Midbrain (tissue), 1 donor: ENCODE measurements at regions not wholly inside any gene's neighbourhood (a gene's known extent, or its start where the extent isn't known, plus 50 kb on each side); places are given as distances from the start of the nearest gene placed in this dataset.

ENCODE experiments used
- DNase-seq: peaks from one replicate; lab custom pipeline; 2025; lab: John Stamatoyannopoulos, UW

DNA sequence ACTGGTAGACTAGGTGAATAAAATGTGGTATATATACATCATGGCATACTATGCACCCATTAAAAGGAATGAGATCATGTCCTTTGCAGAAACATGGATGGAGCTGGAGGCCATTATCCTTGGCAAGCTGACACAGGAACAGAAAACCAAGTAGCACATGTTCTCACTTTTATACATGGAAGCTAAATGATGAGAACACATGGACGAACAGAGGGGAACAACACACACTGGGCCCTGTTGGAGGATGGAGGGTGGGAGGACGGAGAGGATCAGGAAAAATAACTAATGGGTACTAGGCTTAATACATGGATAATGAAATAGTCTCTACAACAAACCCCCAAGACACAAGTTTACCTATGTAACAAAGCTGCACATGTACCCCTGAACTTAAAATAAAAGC lies 780.0 kb downstream of the DACH1 start:
- no peak for DNase-seq

DNA sequence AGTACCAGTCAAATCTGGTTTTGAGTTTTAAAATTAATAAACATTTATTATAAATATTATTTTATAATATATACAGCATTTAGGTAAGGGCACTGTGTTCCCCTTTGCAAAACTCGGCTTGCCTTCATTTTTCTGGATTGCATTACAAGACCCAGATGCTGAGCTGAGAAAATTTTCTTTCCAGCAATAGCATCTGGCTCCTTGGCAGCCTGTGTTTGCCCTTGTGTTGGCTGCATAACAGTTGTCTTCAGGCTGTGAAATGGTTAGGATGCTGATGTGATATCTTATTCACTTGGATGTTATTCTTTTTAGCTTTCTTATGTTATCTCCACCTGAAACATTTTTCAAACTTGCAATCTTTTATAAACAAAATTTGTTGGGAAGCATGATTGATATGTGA lies 784.4 kb downstream of the DACH1 start:
- DNase-seq = no peak

DNA sequence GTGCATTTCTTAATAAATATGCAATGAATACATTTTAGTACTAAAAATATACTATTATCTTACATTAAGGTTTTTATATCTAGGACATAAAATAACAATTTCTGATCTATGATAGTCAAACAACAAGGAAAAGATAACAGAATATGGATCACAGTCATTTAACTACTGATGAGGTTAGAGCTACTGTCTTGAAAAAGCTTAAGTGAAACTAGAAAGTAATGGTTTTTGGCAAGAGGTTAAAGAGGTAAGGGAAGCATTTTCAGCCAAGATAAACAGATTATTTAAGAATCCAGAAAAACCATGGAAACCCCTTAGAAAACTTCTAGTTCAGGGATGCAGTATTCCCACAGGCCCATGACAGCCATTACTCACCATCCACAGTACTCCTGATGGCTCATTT lies 787.4 kb downstream of the DACH1 start:
- no peak for DNase-seq

DNA sequence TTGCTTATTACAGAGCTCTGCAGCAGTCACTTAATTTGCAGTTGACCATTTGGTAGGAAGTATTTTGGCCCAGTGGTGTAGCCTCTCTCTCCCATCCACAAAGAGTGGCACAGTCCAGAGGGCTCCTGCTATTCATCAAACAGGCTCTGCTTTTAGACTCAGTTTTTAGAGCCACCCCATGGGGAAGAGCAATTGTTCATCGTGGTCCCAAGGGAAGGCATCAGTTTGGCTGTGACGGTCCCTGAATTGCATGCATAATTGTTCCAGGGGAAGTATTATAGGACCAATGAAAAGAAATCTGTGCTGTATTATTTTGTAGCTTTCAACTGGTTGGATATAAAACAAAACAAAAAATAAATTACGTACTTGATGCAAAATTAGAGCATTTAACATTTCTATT lies 799.0 kb downstream of the DACH1 start:
- no peak for DNase-seq

DNA sequence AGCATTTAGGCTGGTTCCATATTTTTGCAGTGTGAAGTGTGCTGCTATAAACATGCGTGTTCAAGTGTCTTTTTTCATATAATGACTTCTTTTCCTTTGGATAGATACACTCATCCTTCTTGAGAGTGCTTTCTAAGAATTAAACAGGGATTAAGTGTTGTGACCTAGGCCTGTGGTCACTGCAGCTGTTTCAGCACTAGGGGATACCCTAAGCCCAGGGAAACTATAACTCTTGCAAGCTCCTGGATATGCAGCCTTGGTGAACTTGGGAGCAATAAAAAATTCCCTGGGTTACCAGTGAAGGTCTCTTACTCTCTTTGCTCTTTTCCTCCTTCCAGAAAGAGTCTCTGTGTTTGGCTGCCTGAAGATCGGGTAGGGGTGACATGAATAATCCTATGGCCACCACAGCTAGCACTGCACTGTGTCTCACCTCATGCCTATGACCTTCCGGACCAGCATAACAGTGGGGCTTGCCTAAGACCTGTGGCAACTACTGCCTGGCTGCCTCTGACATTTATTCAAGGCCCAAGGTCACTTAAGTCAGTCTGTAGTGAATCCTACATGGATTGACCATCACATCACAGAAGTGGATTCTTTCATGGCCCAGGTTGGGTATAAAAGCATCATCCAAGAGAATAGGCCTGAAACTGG lies 799.7 kb downstream of the DACH1 start:
- DNase-seq = no peak

- DNase-seq = no peak
Observed at GRCh38 chr13:71056581-71056980, 810.4 kb downstream of the DACH1 start.

DNA sequence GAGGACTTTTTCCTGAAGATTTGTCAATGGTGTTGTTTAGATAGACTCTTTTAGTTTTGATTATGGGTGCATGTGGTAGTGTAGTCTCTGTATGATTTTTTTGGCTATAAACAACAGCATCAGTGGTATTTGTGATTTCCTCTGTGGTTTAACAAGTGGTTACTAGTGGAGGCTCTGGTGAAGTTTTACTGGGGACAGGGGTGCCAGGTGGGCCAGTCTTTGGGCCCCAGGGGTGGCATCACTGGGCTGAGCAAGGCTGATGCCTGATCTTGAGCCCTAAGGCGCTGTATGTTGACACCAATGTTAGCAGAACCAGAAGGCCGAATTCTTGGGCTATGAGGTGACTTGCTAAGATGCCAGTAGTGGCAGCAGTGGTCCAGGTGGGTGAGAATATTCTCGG lies 811.4 kb downstream of the DACH1 start:
- DNase-seq = no peak

DNA sequence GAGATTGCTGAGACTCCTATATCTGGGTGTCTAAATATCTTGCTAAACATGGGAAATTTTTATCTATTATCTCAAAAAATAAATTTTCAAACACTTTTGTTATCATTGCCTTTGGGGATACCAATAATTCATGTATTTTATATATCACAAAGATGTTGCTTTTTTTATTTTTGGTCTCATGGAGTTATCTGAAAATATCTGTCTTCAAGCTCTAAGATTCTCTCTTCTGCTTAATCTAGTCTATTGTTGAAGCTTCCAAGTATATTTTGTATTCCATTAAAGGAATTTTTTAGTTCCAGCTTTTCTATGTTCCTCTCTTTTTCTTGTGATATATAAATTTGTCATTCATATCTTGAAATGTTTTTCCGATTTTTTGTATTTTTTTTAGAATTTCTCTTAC lies 812.0 kb downstream of the DACH1 start:
- no peak for DNase-seq

DNA sequence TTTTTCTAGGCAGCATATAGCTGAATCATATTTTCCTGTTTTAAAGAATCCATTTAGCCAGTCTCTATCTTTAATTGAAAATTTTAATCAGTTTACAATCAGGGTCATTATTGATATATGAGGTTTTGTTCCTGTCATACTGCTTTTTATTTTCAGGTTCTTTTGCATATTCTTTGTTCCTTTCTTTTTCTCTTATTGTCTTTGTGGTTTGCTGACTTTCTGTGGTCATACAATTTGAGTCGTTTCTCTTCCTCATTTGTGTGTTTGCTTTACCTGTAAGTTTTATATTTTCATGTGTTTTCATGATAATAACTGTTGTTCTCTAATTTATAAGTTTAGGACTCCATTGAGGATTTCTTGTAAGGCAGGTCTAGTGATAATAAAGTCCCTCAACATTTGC lies 812.6 kb downstream of the DACH1 start:
- no peak for DNase-seq

DNA sequence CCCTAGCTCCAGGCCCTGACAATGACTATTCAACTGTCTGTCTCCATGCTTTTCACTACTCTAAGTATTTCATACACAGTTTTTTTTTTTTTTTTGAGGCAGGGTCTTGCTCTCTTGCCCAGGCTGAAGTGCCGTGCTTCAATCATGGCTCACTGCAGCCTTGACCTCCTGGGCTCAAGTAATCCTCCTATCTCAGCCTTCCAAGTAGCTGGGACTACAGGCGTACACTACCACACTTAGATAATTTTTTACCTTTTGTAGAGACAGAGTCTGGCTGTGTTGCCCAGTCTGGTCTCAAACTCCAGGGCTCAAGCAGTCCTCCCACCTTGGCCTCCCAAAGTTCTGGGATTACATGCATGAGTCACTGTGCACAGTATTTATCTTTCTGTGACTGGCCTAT lies 815.4 kb downstream of the DACH1 start:
- no peak for DNase-seq

DNA sequence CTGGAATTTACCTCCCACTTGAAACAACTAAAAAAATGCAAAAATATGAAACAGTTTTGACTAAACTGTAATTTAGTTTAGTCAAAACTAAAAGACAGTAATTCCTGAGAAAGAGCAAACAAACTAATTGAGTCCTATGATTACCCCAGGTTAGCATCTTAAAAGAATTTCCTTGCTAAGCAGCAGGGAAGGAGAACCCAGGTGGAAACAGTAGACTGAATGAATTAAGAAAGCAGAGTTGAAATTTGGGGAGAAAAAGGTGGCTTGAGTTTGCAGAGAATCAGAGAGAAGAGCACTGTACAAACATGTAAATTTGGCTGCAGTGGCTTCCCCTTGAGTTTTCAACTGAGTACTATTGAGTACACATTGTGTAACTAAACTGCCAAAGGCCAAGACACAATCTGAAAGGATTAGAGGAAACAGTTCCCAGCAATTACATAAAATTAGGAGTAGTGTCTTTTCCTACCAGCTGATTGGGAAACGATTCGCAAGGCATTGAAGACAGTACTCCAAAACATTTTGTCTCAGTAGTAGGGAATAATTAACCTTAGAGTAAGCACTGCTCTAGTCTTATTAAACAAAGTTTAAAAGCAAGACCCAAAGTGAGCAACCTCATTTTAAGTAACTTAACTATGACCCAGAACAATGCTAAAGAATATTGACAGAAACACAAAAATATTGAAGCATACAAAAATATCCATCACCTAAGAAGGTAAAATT lies 820.5 kb downstream of the DACH1 start:
- no peak for DNase-seq

DNA sequence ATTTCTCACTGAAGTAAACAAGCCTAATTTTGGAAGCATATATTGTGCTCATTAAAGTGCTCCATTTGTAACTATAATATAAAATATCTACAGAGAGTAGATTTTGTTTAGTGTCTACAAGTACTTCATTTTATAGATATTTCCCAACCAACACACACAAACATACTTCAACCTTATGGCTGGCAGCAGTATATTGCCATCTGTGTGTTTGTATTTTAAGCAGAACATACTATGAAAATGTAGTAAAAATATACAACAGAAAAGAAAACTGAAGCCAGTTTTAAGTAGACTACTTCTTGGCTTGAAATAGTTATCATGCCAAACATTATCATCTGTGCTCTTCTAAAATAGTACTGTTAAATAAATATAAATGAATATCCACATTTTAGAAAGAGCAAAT lies 821.9 kb downstream of the DACH1 start:
- DNase-seq = no peak

DNA sequence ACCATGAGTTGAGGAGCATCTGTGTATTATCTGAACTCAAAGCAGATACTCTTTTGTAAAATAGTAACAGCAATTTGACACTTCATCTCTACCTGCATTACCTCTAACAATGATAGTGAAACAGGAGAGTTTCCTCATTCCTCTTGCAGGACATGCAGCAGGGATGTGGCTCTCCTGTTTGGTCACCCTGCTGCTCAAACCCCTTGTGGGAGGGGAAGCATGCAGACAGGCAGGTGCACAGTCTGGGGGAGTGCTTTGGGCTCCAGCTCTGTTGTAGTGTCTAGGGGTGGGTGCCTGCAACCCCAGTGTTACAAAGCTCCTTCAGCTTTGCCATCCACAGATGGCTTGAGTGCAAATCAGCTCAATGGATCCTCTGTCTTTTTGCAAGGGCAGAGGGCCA lies 827.6 kb downstream of the DACH1 start:
- no peak for DNase-seq

GRCh38 chr13:71034018-71034417 lies 833.0 kb downstream of the DACH1 start:
- DNase-seq = no peak

DNA sequence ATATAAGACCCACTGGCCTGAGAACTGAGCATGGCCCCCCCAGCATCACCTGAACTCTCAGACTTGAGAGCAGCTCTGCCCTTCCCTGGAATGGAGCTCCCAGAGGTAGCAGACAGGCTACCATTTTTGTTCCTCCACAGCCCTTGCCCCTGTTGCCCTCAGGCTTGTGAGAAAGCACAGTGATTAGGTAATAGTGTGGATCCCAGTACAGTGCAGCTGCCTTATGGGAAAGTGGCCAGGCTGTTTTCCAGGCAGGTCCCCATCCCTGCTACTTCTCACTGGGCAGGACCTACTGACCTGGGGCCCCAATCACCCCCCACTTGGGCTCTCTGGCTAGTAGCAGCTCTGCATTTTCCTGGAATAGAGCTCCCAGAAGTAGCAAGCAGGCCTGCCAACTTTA lies 834.0 kb downstream of the DACH1 start:
- DNase-seq = no peak

DNA sequence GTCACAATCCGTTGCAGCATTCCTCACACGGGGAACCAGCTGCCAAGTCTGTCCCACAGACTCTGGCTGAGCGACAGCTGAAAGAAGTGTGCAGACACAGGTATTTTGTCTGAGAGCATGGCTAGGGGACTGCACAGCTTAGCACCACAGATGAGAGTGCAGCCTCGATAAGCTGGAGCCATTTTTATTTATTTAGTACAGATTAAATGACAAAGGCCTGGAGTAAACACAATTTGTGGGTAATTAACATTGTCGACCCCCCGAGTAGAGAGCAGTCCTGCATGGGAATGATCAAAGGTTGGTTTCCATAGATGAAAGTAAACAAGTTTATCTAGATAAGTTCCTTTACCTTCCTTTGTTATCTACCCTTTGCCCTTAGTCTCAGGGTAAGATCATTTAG lies 836.2 kb downstream of the DACH1 start:
- DNase-seq = no peak

DNA sequence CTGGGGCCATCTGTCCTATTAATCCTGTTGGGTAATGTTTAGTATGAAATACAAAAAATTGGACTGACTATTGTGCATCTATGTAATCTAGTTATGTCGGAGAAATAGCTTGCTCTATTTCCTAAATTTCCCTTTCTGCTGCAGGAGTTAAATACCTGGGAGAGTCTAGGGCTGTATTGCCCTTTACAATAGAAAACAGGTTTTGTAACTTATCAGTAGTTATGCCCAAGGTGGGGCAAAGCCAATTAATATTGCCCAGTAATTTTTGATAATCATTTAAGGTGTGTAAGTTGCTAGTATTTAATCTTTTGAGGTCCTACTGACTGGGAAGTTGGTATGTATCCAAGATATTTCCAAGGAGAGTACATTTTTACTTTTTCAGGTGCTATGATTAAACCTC lies 838.1 kb downstream of the DACH1 start:
- no peak for DNase-seq

- DNase-seq = no peak
Observed at GRCh38 chr13:71021825-71022422, 845.1 kb downstream of the DACH1 start.

- no peak for DNase-seq
Observed at GRCh38 chr13:71018995-71019394, 848.0 kb downstream of the DACH1 start.

DNA sequence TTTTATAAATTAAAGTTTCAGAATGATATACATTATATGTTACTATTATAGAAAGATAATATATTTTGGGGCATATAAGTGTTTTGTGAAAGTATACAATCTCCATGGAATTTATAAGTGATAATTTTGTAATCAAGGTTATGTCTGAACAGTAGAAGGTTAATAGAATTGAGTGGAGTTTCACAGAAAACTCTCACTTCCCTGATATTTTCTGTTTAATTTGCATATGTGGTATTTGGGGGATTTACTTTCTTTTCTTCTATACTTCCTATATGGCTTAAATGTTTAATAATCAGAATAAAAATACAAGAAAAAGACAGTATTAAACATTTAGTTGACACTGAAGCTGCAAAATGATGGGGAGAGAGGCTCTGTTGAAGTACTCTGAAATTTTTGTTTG lies 848.5 kb downstream of the DACH1 start:
- DNase-seq = no peak

DNA sequence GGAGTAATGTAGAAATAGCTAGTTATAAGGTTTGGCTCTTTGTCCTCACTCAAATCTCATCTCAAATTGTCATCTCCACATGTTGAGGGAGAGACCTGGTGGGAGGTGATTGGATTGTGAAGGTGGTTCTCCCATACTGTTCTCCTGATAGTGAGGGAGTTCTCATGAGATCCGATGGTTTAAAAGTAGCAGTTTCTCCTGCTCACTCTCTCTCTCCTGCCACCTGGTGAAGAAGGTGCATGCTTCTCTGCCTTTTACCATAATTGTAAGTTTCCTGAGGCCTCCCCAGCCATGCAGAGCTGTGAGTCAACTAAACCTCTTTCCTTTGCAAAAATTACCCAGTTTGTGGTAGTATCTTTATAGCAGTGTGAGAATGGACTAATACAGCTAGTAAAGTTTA lies 849.4 kb downstream of the DACH1 start:
- DNase-seq = no peak

GRCh38 chr13:71015516-71015915 lies 851.5 kb downstream of the DACH1 start:
- DNase-seq = no peak

GRCh38 chr13:71015021-71015420 lies 852.0 kb downstream of the DACH1 start:
- DNase-seq = no peak

- DNase-seq = no peak
Observed at GRCh38 chr13:71005919-71006318, 861.1 kb downstream of the DACH1 start.
